K562 (cell line): ENCODE measurements at regions not wholly inside any gene's neighbourhood (a gene's known extent, or its start where the extent isn't known, plus 50 kb on each side); places are given as distances from the start of the nearest gene placed in this dataset.

Experiments
- ATAC-seq: fragments of 200-7000 bp; cut with Tn5 transposase; 3 replicates; pipeline ENCODE4 v1.9.1; 2020; ENCODE audit warnings: moderate library complexity
- BruUV-seq: library from RNA; stranded (reverse); fragments of 400-500 nt; replicated peaks from 2 replicates; lab custom pipeline; 2021; lab: Mats Ljungman, UMichigan
- CTCF ChIA-PET: fragments of 300-600 bp; formaldehyde crosslinking; extraction: SDS; loops from one replicate; lab custom pipeline; 2021; ENCODE audit warnings: low intra/inter-chr PET ratio; lab: Yijun Ruan, JAX
- POLR2A ChIA-PET: fragments of 300-600, 350-650 bp; sonication (Branson Sonifier 250); formaldehyde crosslinking; extraction: SDS; loops from one replicate; lab custom pipeline; 2021; ENCODE audit warnings: antibody characterized with exemption, inconsistent platforms; lab: Yijun Ruan, JAX
- DNase-seq, 4 experiments: peaks; one replicate each; pipeline versions ENCODE4 v3.0.0 to v3.0.0-alpha.2; 2011 to 2018; ENCODE audit warnings: low spot score in 3 of 4, mixed read lengths in 3 of 4; ENCODE audit errors: extremely low read depth in 1 of 4
- FAIRE-seq: peaks from 2 replicates; lab custom pipeline; 2011; peaks lifted over from hg19 to GRCh38; lab: Jason Lieb, UNC
- H2AFZ ChIP-seq: 2 replicates; pipeline ENCODE4 v1.6.0; 2011; ENCODE audit warnings: low read depth, low read length, control low read depth, inconsistent platforms
- H3K27ac ChIP-seq: fragments of 200-600 bp; 3 replicates; pipeline ENCODE4 v1.8.0; 2011; ENCODE audit warnings: low read depth, mild to moderate bottlenecking, control low read depth, inconsistent platforms, low read length, moderate library complexity, mixed read lengths; ENCODE audit errors: extremely low read depth
- H3K27me3 ChIP-seq, 2 experiments: fragments of 300-600 bp in 1 of 2; 2 replicates in 1 of 2; 3 replicates in 1 of 2; pipeline versions ENCODE4 v1.6.0 to v1.8.0; 2011; ENCODE audit warnings: inconsistent platforms in 2 of 2, low read length in 2 of 2, mild to moderate bottlenecking in 1 of 2, mixed read lengths in 1 of 2, moderate library complexity in 1 of 2; ENCODE audit not compliant: control insufficient read depth in 2 of 2, insufficient read depth in 2 of 2
- H3K36me3 ChIP-seq: fragments of 300-600 bp; 3 replicates; pipeline ENCODE4 v1.8.0; 2011; ENCODE audit warnings: mild to moderate bottlenecking, low read length, inconsistent platforms; ENCODE audit not compliant: control insufficient read depth, insufficient read depth
- H3K4me1 ChIP-seq, 2 experiments: fragments of 200-600 bp in 1 of 2; replicated peaks in 1 of 2; 2 replicates in 1 of 2; 3 replicates in 1 of 2; pipeline versions ENCODE4 v1.5.1 to v1.8.0; 2011; ENCODE audit warnings: inconsistent platforms in 2 of 2, low read length in 2 of 2, mild to moderate bottlenecking in 1 of 2, mixed read lengths in 1 of 2, moderate library complexity in 1 of 2; ENCODE audit not compliant: control insufficient read depth in 2 of 2, insufficient read depth in 2 of 2
- H3K4me2 ChIP-seq: 2 replicates; pipeline ENCODE4 v1.6.1; 2011; ENCODE audit warnings: low read length, control low read depth, inconsistent platforms, mixed read lengths; ENCODE audit not compliant: insufficient read depth
- H3K4me3 ChIP-seq: fragments of 200-600 bp; sonication (generic), shearing (Covaris generic); 2 replicates; pipeline ENCODE4 v1.5.1; 2016; ENCODE audit warnings: control low read depth, inconsistent platforms
- H3K79me2 ChIP-seq: fragments of 200-600 bp; 3 replicates; pipeline ENCODE4 v1.8.0; 2011; ENCODE audit warnings: low read length, inconsistent platforms; ENCODE audit not compliant: control insufficient read depth, insufficient read depth
- H3K9ac ChIP-seq, 2 experiments: 2 replicates each; pipeline versions ENCODE4 v1.6.0 to v1.6.1; 2011; ENCODE audit warnings: low read depth in 2 of 2, low read length in 2 of 2, control low read depth in 1 of 2, inconsistent platforms in 1 of 2, mild to moderate bottlenecking in 1 of 2, mixed read lengths in 1 of 2; ENCODE audit not compliant: insufficient read depth in 1 of 2
- H3K9me1 ChIP-seq: one replicate; pipeline ENCODE4 v1.6.0; 2011; ENCODE audit warnings: inconsistent platforms, mild to moderate bottlenecking, low read length, moderate library complexity; ENCODE audit not compliant: control insufficient read depth, insufficient read depth
- H3K9me3 ChIP-seq: replicated peaks from 2 replicates; pipeline ENCODE4 v1.5.1; 2011; ENCODE audit warnings: low read depth, low read length, inconsistent platforms; ENCODE audit not compliant: control insufficient read depth, insufficient read depth
- H4K20me1 ChIP-seq: replicated peaks from 2 replicates; pipeline ENCODE4 v1.6.1; 2011; ENCODE audit warnings: low read length, inconsistent platforms, mixed read lengths; ENCODE audit not compliant: control insufficient read depth, insufficient read depth
- BHLHE40 ChIP-seq: IDR thresholded peaks from 2 replicates; pipeline ENCODE4 v1.6.1; 2011; ENCODE audit warnings: low read length, improper control_type of control experiment
- GTF2A2 ChIP-seq: IDR thresholded peaks from 2 replicates; pipeline ENCODE4 v1.6.1; 2016; ENCODE audit warnings: mild to moderate bottlenecking, missing genetic modification characterization, missing compliant biosample characterization
- KLF10 ChIP-seq: fragments of 250-450 bp; sonication (Bioruptor Pico); IDR thresholded peaks from 2 replicates; pipeline ENCODE4 v1.6.1; 2021; ENCODE audit warnings: matching md5 sums
- LARP7 ChIP-seq: fragments of 450-650 bp; IDR thresholded peaks from 2 replicates; pipeline ENCODE4 v1.6.1; 2016
- MAFF ChIP-seq: IDR thresholded peaks from 2 replicates; pipeline ENCODE4 v1.6.1; 2012; ENCODE audit warnings: low read length, improper control_type of control experiment
- PPARD ChIP-seq: fragments of 250-450 bp; sonication (Bioruptor Pico); IDR thresholded peaks from 2 replicates; pipeline ENCODE4 v1.8.0; 2022; ENCODE audit warnings: inconsistent platforms, mild to moderate bottlenecking, moderate library complexity
- PTRF ChIP-seq: fragments of 450-650 bp; IDR thresholded peaks from 2 replicates; pipeline ENCODE4 v1.6.1; 2016; ENCODE audit warnings: mild to moderate bottlenecking, missing genetic modification characterization, missing compliant biosample characterization
- SMARCA4 ChIP-seq: fragments of 450-650 bp; IDR thresholded peaks from 2 replicates; pipeline ENCODE4 v1.6.1; 2016
- ZNF699 ChIP-seq: fragments of 250-450 bp; sonication (Bioruptor Pico); IDR thresholded peaks from 2 replicates; pipeline ENCODE4 v1.8.0; 2021; ENCODE audit warnings: mild to moderate bottlenecking, moderate library complexity; ENCODE audit not compliant: insufficient replicate concordance
- WGBS: fragments of 100-300 bp; shearing (Covaris generic); methylation state at CpG from one replicate; pipeline ENCODE4 v1.1.6; 2016; ENCODE audit warnings: low coverage, mixed read lengths; ENCODE audit not compliant: insufficient coverage; ENCODE audit errors: missing lambda C conversion rate; 5-methylcytosine and 5-hydroxymethylcytosine counted together
- in situ Hi-C: fragments of 300-500 bp; cut with MboI; formaldehyde crosslinking; loops from 4 replicates; pipeline ENCODE4 v1.15.0; 2018; ENCODE audit warnings: inconsistent platforms, mixed read lengths
- intact Hi-C: fragments of 100-400 bp; cut with micrococcal nuclease; formaldehyde crosslinking; loops from 2 replicates; pipeline ENCODE4 v1.14.2; 2022
- TF ChIP-seq, protein P1 (sequence below): fragments of 250-450 bp; sonication (Bioruptor Pico); IDR thresholded peaks from 2 replicates; pipeline ENCODE4 v1.5.0; 2021; ENCODE audit warnings: mild to moderate bottlenecking, moderate library complexity
- TF ChIP-seq, protein P2 (sequence below): fragments of 250-450 bp; sonication (Bioruptor Pico); IDR thresholded peaks from 2 replicates; pipeline ENCODE4 v1.5.0; 2022; ENCODE audit warnings: mild to moderate bottlenecking
- TF ChIP-seq, protein P3 (sequence below): sonication (generic); formaldehyde crosslinking; IDR thresholded peaks from 2 replicates; pipeline ENCODE4 v1.8.0; 2022; ENCODE audit warnings: mild to moderate bottlenecking, missing genetic modification reagents

DNA sequence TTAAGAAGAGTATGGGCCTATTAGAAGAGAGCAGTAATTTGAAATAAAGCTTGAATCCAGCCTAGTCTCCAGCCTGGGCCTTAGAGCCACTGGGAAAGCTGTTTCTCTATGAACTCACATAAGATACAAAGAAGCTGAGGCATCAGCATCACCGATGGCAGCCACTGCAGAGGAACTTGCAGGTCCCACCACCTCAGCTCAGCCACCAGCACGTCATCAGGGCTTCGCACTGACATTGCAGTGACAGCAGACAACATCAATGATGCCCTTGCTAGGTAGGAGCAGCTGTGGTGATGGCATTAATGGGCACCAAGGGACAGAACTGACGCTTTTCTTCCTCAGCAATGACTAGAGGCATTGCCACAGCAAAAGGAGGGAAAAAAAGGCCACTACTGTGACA is 67.7 kb upstream of the CDC42EP3 start:
- H3K27me3 ChIP-seq = no peaks in the 10 kb centered on the region
- TF ChIP-seq, protein P1, sequence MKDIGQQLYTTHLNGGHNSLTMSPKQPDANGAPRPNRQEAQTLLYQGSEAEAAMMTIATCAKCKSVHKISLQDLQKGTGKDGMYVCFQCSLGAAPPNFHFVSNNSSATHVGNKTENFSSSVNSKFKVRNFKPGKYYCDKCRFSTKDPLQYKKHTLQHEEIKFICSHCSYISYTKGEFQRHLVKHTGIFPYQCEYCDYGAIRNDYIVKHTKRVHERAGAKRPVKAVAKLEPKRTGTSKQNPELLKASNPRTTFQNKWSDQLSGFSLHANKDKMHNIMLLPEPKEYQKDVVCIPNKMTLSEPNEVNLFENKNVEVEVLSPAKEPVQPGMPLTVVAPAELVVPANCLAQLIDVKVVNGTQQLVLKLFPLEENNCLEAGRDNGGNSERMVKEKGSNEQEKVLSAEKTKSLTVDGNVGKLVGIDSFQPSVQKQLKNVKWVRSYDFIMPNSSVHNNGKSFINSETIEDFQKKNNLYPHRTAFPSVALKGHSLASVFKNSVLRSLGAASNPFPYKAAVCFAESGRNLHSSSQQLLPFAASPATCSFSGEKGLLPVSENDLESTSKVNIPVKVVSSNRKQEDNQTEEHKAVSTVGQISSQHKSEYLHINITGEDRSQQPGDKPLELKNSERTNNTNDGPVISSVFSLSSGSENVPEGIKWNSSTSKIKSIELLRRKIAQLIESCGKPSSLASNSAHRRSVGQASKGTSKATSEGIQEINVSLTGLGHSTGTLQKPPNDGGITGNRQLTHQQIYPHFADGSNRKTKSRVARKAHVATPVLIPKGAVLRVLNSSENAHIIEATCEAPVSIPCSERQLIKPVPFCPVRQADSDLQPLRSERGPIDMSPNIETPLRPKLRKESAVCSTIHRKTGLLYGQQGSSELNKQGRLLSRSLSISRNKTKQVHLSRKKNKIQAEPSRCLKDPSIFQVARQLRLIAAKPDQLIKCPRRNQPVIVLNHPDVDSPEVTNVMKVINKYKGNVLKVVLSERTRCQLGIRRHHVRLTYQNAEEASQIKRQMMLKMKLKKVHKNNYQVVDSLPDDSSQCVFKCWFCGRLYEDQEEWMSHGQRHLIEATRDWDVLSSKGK = no peak
- TF ChIP-seq, protein P2, sequence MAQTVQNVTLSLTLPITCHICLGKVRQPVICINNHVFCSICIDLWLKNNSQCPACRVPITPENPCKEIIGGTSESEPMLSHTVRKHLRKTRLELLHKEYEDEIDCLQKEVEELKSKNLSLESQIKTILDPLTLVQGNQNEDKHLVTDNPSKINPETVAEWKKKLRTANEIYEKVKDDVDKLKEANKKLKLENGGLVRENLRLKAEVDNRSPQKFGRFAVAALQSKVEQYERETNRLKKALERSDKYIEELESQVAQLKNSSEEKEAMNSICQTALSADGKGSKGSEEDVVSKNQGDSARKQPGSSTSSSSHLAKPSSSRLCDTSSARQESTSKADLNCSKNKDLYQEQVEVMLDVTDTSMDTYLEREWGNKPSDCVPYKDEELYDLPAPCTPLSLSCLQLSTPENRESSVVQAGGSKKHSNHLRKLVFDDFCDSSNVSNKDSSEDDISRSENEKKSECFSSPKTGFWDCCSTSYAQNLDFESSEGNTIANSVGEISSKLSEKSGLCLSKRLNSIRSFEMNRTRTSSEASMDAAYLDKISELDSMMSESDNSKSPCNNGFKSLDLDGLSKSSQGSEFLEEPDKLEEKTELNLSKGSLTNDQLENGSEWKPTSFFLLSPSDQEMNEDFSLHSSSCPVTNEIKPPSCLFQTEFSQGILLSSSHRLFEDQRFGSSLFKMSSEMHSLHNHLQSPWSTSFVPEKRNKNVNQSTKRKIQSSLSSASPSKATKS (CRISPR knock-in tag) = no peak
- TF ChIP-seq KLF10 (CRISPR knock-in tag) (no peak), ZNF699 (CRISPR knock-in tag) (no peak), LARP7 (no peak), SMARCA4 (no peak), MAFF (no peak), GTF2A2 (tag) (no peak), BHLHE40 (no peak), PTRF (no peak), PPARD (CRISPR knock-in tag) (no peak)
- TF ChIP-seq, protein P3, sequence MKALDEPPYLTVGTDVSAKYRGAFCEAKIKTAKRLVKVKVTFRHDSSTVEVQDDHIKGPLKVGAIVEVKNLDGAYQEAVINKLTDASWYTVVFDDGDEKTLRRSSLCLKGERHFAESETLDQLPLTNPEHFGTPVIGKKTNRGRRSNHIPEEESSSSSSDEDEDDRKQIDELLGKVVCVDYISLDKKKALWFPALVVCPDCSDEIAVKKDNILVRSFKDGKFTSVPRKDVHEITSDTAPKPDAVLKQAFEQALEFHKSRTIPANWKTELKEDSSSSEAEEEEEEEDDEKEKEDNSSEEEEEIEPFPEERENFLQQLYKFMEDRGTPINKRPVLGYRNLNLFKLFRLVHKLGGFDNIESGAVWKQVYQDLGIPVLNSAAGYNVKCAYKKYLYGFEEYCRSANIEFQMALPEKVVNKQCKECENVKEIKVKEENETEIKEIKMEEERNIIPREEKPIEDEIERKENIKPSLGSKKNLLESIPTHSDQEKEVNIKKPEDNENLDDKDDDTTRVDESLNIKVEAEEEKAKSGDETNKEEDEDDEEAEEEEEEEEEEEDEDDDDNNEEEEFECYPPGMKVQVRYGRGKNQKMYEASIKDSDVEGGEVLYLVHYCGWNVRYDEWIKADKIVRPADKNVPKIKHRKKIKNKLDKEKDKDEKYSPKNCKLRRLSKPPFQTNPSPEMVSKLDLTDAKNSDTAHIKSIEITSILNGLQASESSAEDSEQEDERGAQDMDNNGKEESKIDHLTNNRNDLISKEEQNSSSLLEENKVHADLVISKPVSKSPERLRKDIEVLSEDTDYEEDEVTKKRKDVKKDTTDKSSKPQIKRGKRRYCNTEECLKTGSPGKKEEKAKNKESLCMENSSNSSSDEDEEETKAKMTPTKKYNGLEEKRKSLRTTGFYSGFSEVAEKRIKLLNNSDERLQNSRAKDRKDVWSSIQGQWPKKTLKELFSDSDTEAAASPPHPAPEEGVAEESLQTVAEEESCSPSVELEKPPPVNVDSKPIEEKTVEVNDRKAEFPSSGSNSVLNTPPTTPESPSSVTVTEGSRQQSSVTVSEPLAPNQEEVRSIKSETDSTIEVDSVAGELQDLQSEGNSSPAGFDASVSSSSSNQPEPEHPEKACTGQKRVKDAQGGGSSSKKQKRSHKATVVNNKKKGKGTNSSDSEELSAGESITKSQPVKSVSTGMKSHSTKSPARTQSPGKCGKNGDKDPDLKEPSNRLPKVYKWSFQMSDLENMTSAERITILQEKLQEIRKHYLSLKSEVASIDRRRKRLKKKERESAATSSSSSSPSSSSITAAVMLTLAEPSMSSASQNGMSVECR = no peak
- POLR2A ChIA-PET = no interaction called here
- no peak for ATAC-seq
- BruUV-seq = no TSS peak
- no peaks in the 10 kb centered on the region for H3K9me3 ChIP-seq
- in situ Hi-C loops = no loop called here
- FAIRE-seq = no peak
- DNase-seq = no peak
- H4K20me1 ChIP-seq = no peaks in the 10 kb centered on the region
- no peak overlapping the region for H3K4me2 ChIP-seq
- intact Hi-C loops = no loop called here
- H3K9me1 ChIP-seq = no peaks in the 10 kb centered on the region
- WGBS = 2% methylated on average over 4 of the region's 4 CpGs
- CTCF ChIA-PET = no interaction called here
- H3K4me1 ChIP-seq = no peaks in the 10 kb centered on the region; a peak in 1 of 5 replicates
- no peak overlapping the region for H3K9ac ChIP-seq
- H3K36me3 ChIP-seq = no peaks in the 10 kb centered on the region
- H3K4me3 ChIP-seq = no peak overlapping the region
- H3K27ac ChIP-seq = no peak overlapping the region
- no peak overlapping the region for H2AFZ ChIP-seq
- H3K79me2 ChIP-seq = no peaks in the 10 kb centered on the region
